ENCODE measurements at regions not wholly inside any gene's neighbourhood (a gene's known extent, or its start where the extent isn't known, plus 50 kb on each side); places are given as distances from the start of the nearest gene placed in this dataset.

- DNase-seq: no peak
- Histone ChIP-seq H3K4me1 (ENCODE audit: control insufficient read depth in 1 of 2, insufficient read depth in 2 of 2, low read depth in 1 of 2, low read length in 1 of 2) (no peaks in the 10 kb centered on the region), H3K27me3 (ENCODE audit: insufficient read depth) (no peaks in the 10 kb centered on the region), H2AFZ (ENCODE audit: low read depth) (no peak overlapping the region), H4K20me1 (ENCODE audit: insufficient read depth) (no peaks in the 10 kb centered on the region), H3K9me3 (no peaks in the 10 kb centered on the region), H3K9me2 (no peaks in the 10 kb centered on the region), H3K9ac (no peak overlapping the region), H3K36me3 (replicated peaks in 1 of 2; ENCODE audit: control insufficient read depth in 1 of 2, insufficient read depth in 2 of 2, low read length in 1 of 2) (no peaks in the 10 kb centered on the region), H3K27ac (ENCODE audit: low read depth in 2 of 2, low read length in 1 of 2) (no peak overlapping the region), H3K79me2 (ENCODE audit: insufficient read depth) (no peaks in the 10 kb centered on the region), H3K4me2 (no peak overlapping the region), H3F3A (replicated peaks; ENCODE audit: insufficient read depth) (no peaks in the 10 kb centered on the region), H3K4me3 (ENCODE audit: low read depth in 2 of 2, low read length in 1 of 2) (no peak overlapping the region)
- ChIA-PET POLR2A (no interaction called here), CTCF (interaction anchor here (0.9 kb wide), 1 partner anchor 196 kb away, joined by 3 read pairs; no protein-coding TSS in a partner anchor)
- TF ChIP-seq FOXM1 (IDR thresholded peaks at IDR 0.05; ENCODE audit: low read depth) (no peak), SIN3A (IDR thresholded peaks at IDR 0.05; ENCODE audit: borderline replicate concordance, low read depth, low read length) (no peak), CHD2 (IDR thresholded peaks at IDR 0.05; ENCODE audit: low read length, partially characterized antibody) (no peak), FOXJ3 (CRISPR knock-in tag; IDR thresholded peaks at IDR 0.05) (no peak), EP300 (IDR thresholded peaks at IDR 0.05; ENCODE audit: borderline replicate concordance in 1 of 2, low read depth in 1 of 2, low read length in 1 of 2) (no peak), GATA2 (CRISPR knock-in tag; IDR thresholded peaks at IDR 0.05) (no peak), POLR2AphosphoS5 (IDR thresholded peaks at IDR 0.05; ENCODE audit: low read depth, low read length) (no peak), FOSL2 (IDR thresholded peaks at IDR 0.05; ENCODE audit: borderline replicate concordance, low read depth) (no peak), RXRA (IDR thresholded peaks at IDR 0.05; ENCODE audit: borderline replicate concordance, low read depth) (no peak), YY1 (IDR thresholded peaks at IDR 0.05; ENCODE audit: low read depth) (no peak)
- 43% methylated on average over 1 of the region's 1 CpG for WGBS (ENCODE audit: low lambda C conversion rate)
These were observed 189.4 kb downstream of the PCDH17 start for GRCh38 chr13:57820924-57821323.

- POLR2A ChIA-PET: no interaction called here
- Histone ChIP-seq H3K9ac (no peak overlapping the region), H3K9me3 (no peaks in the 10 kb centered on the region), H4K20me1 (ENCODE audit: insufficient read depth) (no peaks in the 10 kb centered on the region), H3K79me2 (ENCODE audit: insufficient read depth) (no peaks in the 10 kb centered on the region), H3K9me2 (no peaks in the 10 kb centered on the region), H3K4me2 (no peak overlapping the region), H3K36me3 (replicated peaks in 1 of 2; ENCODE audit: control insufficient read depth in 1 of 2, insufficient read depth in 2 of 2, low read length in 1 of 2) (no peaks in the 10 kb centered on the region), H2AFZ (ENCODE audit: low read depth) (no peak overlapping the region), H3F3A (replicated peaks; ENCODE audit: insufficient read depth) (no peaks in the 10 kb centered on the region), H3K4me1 (ENCODE audit: control insufficient read depth in 1 of 2, insufficient read depth in 2 of 2, low read depth in 1 of 2, low read length in 1 of 2) (no peaks in the 10 kb centered on the region), H3K27me3 (ENCODE audit: insufficient read depth) (no peaks in the 10 kb centered on the region), H3K4me3 (ENCODE audit: low read depth in 2 of 2, low read length in 1 of 2) (no peak overlapping the region), H3K27ac (ENCODE audit: low read depth in 2 of 2, low read length in 1 of 2) (no peak overlapping the region)
- CTCF ChIA-PET: no interaction called here
- TF ChIP-seq RFX5 (IDR thresholded peaks at IDR 0.05; ENCODE audit: low read length): no peak
- TF ChIP-seq GABPA (IDR thresholded peaks at IDR 0.05; ENCODE audit: low read depth): no peak
- no peak for TF ChIP-seq USF2 (IDR thresholded peaks at IDR 0.05; ENCODE audit: borderline replicate concordance, low read depth, low read length)
- TF ChIP-seq GATA2 (CRISPR knock-in tag; IDR thresholded peaks at IDR 0.05): no peak
- no peak for TF ChIP-seq CHD2 (IDR thresholded peaks at IDR 0.05; ENCODE audit: low read length, partially characterized antibody)
- TF ChIP-seq TCF12 (IDR thresholded peaks at IDR 0.05): no peak
- no peak for TF ChIP-seq NRF1 (IDR thresholded peaks at IDR 0.05; ENCODE audit: low read depth, low read length)
- TF ChIP-seq RCOR1 (IDR thresholded peaks at IDR 0.05; ENCODE audit: low read length): no peak
- TF ChIP-seq YY1 (IDR thresholded peaks at IDR 0.05; ENCODE audit: low read depth): no peak
- no peak for TF ChIP-seq REST (IDR thresholded peaks at IDR 0.05; ENCODE audit: low read depth, low read length)
- TF ChIP-seq PBX3 (IDR thresholded peaks at IDR 0.05): no peak
- no peak for TF ChIP-seq FOXM1 (IDR thresholded peaks at IDR 0.05; ENCODE audit: low read depth)
- no peak for TF ChIP-seq FOXJ3 (CRISPR knock-in tag; IDR thresholded peaks at IDR 0.05)
- no peak for TF ChIP-seq SIN3A (IDR thresholded peaks at IDR 0.05; ENCODE audit: borderline replicate concordance, low read depth, low read length)
- TF ChIP-seq POLR2AphosphoS5 (IDR thresholded peaks at IDR 0.05; ENCODE audit: low read depth, low read length): no peak
- 54% methylated on average over 2 of the region's 2 CpGs for WGBS (ENCODE audit: low lambda C conversion rate)
- no peak for DNase-seq
These were observed 192.2 kb downstream of the PCDH17 start for GRCh38 chr13:57823704-57824103.
